Posterior vena cava (tissue), 2 donors: ENCODE measurements at regions not wholly inside any gene's neighbourhood (a gene's known extent, or its start where the extent isn't known, plus 50 kb on each side); places are given as distances from the start of the nearest gene placed in this dataset.
A peak's percentile ranks its signal among the peaks of the same experiment; 100 is the strongest.

Experiments
- DNase-seq: peaks from one replicate; pipeline ENCODE4 v3.0.0-alpha.2; 2020; ENCODE audit warnings: low spot score
- intact Hi-C, 2 donors: fragments of 100-400 bp; cut with DNase I; formaldehyde crosslinking; loops; one replicate each; pipeline versions ENCODE4 v1.14.1 to v1.14.2; 2022 to 2023
- donor health status: DM: yes; HTN: yes; CAD: no.
- donor health status: DM: yes; HTN: yes; CAD: no.

- intact Hi-C loops = no loop called here
- peak; percentile 79 for DNase-seq
Measured at GRCh38 chr17:83175822-83176622, 96.6 kb downstream of the METRNL start.

DNA sequence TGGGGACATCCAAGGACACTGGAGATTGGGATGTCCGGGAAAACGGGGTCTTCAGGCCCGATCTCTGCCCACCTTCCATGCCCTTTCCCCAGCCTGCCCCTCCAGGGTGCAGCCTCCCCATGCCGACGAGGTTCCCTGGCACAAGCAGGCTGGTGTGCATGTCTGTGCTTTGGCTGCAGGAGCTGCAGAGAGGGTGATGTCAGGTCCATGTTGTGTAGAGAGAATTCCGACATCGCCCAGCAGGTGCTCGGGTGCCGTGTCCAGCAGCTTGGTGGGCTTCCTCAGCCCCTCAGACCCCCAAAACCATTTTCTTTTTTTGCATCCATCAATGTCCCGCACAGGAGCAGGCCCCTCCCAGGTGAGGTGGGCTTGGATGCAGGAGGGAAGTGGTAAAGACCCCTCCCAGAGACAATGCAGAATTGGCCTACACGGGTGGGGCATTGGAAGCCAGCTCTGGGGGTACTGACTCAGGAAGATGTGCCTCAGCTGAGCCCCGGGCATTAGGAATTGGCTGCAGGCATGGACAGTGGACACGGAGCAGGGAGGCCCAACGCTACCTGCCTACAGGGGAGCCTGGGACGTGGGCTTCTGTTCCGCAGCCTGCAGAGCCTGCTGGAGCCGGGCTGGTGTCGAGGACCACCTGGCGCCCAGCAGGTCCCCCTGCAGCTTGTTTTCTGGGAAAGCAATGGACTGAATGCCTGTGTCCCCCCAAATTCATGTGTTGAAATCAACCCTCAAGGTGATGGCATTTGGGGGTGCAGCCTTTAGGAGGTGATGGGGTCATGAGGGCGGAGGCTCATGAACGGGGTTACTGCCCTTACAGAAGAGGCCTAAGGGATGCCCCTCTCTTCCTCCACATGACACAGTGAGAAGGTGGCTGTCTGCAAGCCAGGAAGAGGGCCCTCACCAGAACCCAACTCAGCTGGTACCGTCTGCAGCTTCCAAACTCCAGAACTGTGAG lies 97.5 kb downstream of the METRNL start:
- DNase-seq = peak; percentile 55

GRCh38 chr17:83177611-83178532 lies 98.5 kb downstream of the METRNL start:
- peak; percentile 72 for DNase-seq
- intact Hi-C loops = no loop called here

More for the DNA sequence above, 97.5 kb downstream of the METRNL start:
- intact Hi-C loops = no loop called here

GRCh38 chr17:83178533-83179304 lies 99.3 kb downstream of the METRNL start:
- intact Hi-C loops = loop anchor here in 1 of 2 donors (1.0 kb wide), 1 partner anchor 24 kb away; no protein-coding TSS in a partner anchor
- DNase-seq = peak; percentile 72

DNA sequence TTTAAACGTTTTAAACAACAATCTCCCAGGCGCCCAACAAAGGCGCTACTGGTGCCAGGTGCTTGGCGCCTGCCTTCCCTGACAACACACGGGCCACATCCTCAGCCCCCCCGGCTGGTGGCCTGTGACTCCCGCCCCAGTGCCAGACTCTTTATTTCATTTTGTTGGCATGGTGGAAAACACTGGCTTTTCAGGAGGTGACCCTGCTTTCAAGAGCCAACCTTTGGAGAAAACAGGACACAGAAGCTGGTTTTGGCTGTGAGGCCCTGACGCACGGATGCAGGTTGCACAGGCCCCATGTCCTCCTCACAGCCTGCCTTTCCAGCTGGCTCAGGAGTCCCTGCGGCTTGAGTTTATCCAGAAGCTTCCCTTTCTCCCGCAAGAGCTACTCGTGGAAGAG lies 100.0 kb downstream of the METRNL start:
- intact Hi-C loops = loop anchor here in 1 of 2 donors (1.0 kb wide), 1 partner anchor 23 kb away; no protein-coding TSS in a partner anchor
- DNase-seq = peak; percentile 78

- DNase-seq = peak; percentile 64
- intact Hi-C loops = loop anchor here in 1 of 2 donors (1.0 kb wide), 1 partner anchor 22 kb away; no protein-coding TSS in a partner anchor
Measured at GRCh38 chr17:83179811-83180210, 100.4 kb downstream of the METRNL start.

DNA sequence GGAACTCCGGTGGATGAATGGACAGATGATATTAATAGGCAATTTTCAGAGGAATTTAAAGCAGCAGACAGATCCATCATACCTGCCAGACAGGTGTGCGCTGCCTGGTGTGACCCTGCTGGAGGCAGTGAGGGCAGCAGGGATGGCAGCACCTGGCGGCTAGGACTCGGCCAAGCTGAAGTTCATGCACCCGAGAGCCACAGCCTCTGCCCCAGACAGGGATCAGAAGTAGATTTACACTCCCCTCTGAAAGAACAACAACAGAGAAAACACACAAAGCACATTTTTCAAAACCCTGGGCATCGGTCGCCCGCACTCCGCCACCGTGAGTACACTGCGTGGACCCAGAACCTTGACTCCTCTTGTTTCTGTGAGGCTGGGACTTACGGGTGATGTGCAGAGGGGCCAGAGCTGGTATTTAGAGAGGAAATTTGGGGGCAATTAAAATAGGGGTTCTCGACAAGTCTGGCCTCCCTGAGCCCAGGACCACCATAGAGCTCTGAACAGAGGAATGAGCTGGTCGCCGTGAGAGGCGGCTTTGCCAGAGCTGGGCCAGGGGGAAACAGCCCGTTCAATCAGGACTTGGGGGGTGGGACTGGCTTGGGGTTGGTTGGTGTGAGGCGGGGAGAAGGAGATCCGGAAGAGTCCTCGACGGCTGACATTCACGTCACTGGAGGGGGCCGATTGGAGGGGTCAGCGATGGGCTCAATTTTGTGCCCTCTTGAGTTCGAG lies 101.0 kb downstream of the METRNL start:
- DNase-seq = peak; percentile 78

GRCh38 chr17:83180996-83181481 lies 101.6 kb downstream of the METRNL start:
- intact Hi-C loops = no loop called here
- peak; percentile 51 for DNase-seq

More for the DNA sequence above, 101.0 kb downstream of the METRNL start:
- intact Hi-C loops = no loop called here

DNA sequence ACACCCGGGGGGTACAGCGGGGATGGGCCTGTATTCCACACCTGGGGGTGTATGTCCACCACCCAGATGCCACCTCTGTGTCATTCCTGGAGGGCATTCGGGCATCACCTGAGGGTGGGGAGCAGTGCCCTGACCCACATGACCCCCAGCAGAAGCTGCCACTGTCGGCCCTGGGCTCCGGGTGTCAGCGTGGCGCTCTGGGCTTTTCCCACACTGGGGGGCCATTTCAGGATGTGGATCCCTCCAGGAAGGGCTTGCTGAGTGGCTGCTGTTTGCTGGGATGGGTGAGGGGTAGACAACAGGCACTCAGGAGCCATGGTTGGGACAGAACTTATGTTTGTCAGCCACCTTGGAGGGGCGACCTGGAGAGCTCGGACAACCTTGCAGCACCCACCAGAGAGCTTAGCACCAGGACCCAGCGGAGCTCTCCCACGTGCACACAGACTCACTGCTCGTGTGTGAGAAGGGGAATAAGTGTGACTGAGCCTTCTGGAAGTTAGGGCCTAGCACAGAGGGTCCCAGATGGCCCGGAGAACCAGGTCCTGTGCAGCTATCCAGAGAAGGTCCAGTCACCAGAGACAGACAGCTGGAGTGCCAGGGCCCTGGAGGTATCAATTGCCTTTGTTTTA lies 102.7 kb downstream of the METRNL start:
- DNase-seq = peak; percentile 58
- intact Hi-C loops = no loop called here

DNA sequence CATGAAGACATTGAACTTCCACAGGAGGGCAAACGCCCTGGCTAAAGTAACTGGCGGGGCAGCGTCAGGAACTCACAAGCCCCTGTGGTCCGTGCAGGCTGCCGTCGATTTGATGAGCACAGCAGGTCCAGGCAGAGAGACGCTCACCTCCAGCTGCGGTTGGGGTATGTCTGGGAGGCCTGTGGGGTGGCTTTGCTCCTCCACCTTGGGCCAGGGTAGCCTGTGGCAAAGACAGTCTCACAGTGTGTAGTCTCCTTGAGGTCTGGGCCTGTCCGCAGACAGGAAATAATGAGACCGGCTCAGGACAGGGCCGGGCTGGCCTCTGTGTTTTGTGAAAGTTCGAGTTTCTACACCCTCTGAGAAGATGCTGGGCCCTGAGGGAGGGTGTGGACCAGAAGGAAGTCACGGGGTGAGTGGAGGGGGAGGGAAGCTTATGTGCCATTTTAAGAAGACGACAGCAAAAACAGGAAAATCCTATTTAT lies 103.3 kb downstream of the METRNL start:
- peak; percentile 81 for DNase-seq

DNA sequence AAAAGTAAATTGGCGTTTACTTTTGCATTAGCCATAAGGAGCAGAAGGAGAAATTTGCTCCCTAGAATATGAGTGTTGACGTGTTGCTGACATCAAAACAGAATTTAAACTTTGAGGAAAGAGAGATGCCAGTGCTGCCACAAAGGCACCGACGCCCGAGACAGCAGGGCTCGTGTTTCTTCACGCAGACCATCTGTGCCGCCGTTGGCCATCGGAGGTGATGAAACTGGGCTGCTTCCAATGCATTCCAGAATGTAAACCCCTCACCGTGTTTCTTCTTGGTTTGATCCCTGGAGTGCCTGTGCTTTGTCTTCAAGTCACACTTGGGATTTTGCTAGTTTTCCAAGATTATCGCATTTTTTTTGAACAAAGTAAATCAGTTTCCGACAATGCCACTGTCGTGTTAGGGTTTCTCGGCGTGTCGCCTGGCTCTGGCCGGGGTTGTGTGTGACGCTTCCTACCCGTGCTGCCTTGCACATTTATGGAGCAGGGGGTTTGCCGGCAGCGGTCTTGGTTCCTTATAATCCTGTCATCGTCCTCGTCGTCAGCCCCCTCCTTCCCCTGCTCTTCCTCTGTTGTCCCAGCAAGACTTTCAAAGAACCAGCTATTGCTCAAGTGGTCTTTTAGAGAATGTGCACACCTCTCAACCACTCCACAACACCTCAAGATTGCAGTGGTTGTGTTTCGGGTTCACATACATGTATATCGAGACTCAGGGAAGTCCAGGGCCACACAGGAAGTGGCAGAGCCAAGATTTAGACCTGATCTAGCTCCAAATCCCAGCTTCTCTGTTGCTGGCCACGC lies 103.9 kb downstream of the METRNL start:
- DNase-seq = peak; percentile 73
- intact Hi-C loops = no loop called here

More for the DNA sequence above, 103.3 kb downstream of the METRNL start:
- intact Hi-C loops = no loop called here

DNA sequence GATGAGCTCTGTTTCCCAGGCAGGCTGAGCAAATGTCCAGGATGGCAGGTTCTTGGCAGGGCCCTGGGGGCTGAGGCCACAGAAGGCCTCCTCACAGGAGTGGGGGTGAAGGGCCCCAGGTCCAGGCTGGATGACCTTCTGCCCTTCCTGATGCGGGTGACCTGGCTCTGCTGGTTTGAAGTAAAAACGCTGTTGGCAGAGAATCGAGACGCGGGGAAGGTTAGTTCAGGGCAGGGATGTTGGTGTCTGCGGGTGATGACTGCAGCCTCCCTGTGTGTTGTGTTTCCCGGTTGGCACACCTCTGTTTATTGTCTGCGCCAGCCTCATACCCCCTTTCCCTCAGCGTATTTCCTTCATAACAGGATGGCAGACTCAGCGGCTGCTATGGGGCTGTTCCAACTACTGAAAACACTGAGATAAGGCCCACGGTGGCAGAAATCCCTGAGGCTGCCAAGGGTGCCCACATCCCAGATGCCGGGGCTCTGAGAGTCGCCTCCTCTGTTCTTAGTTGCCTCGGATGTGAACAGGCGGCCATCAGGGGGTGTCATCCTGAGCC lies 104.6 kb downstream of the METRNL start:
- peak; percentile 72 for DNase-seq
- intact Hi-C loops = no loop called here

DNA sequence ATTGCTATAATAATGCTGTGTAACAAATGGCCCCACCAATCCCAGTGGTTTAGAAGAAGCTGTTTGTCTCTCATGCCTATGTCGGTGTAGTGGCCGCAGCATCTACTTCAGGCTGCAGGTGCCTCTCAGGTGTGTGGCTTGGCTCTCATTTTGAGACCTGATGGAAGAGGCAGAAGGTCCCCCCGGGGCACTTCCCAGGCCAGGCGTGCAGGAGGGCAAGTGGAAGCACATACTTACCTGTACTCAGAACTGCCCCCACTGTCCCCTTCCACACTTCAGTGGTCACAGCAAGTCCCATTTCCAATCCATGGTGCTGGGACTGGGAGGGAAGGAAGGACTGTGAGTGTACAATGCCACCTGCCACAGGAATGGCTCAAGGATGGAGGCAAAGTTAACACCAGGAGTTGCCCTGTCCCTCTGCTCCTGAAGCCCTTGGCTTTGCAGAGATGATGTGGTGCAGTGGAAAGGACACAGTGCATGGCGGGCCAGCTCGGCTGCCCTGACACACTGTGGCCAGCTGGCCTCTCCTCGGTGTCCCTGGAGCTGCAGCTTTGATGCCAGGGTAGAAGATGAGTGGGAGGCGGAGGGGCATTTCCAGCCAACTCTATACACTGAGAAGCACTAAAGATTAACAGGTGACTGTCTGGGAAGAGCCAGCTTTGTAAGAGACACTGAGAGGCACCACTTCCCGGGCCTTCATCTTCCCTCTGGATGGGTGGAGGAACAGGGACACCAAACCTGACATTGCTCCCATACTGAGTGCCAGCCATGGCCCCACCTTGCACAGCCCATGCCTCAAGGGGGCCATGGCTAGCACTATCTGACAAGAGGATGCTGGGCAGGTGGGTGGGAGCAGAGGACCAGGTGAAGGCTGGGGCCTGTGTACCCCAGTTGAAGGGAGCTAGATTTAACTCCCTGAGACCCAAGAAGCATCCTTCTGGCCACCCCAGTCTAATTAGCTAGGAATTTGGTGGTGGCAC lies 105.9 kb downstream of the METRNL start:
- DNase-seq = peak; percentile 69
- intact Hi-C loops = no loop called here

DNA sequence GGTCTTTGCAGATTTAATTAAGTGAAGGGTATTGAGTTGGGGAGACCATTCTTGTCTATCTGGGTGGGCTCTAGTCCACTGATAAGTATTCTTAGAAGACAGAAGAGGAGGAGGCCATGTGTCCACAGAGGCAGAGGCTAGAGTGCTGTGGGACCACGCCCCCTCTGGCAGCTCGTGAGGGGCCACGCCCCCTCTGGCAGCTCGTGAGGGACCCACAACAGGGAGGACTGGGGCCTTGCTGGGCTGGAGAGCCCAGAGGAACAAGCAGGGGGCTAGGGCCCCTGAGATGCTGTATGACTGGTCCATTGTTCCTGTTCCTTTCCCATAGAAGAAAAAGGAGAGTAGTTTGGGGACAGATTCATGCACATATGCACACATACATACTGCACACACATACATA lies 106.8 kb downstream of the METRNL start:
- DNase-seq = no peak
- intact Hi-C loops = no loop called here
